Panc1 (cell line): ENCODE measurements at regions not wholly inside any gene's neighbourhood (a gene's known extent, or its start where the extent isn't known, plus 50 kb on each side); places are given as distances from the start of the nearest gene placed in this dataset.

Source experiments
- ATAC-seq: fragments of 200-7000 bp; cut with Tn5 transposase; 2 replicates; pipeline ENCODE4 v1.9.1; 2020; ENCODE audit warnings: mild to moderate bottlenecking, moderate library complexity
- BruUV-seq: library from RNA; stranded (reverse); fragments of 400-500 nt; replicated peaks from 2 replicates; lab custom pipeline; 2021; lab: Mats Ljungman, UMichigan
- CTCF ChIA-PET: fragments of 300-600 bp; sonication (Branson Sonifier 250); formaldehyde crosslinking; loops from one replicate; lab custom pipeline; 2022; ENCODE audit warnings: antibody characterized with exemption; lab: Charles Lee
- POLR2A ChIA-PET: fragments of 300-600 bp; sonication (Branson Sonifier 250); formaldehyde crosslinking; loops from one replicate; lab custom pipeline; 2022; ENCODE audit warnings: antibody characterized with exemption; lab: Charles Lee
- DNase-seq: peaks from one replicate; pipeline ENCODE4 v3.0.0-alpha.2; 2010; ENCODE audit warnings: low read depth, low spot score
- H3K27ac ChIP-seq: 2 replicates; pipeline ENCODE4 v1.5.1; 2011; ENCODE audit warnings: mild to moderate bottlenecking, low read length, inconsistent platforms
- H3K27me3 ChIP-seq: fragments of 200-500 bp; sonication (Bioruptor generic); 2 replicates; pipeline ENCODE4 v1.6.0; 2014; ENCODE audit warnings: low read length, inconsistent platforms; ENCODE audit not compliant: control insufficient read depth, insufficient read depth
- H3K36me3 ChIP-seq: fragments of 200-500 bp; sonication (Bioruptor generic); 2 replicates; pipeline ENCODE4 v1.5.1; 2014; ENCODE audit warnings: inconsistent platforms, mild to moderate bottlenecking, low read length, moderate library complexity; ENCODE audit not compliant: control insufficient read depth, insufficient read depth
- H3K4me1 ChIP-seq: 2 replicates; pipeline ENCODE4 v1.5.1; 2011; ENCODE audit warnings: inconsistent platforms, mild to moderate bottlenecking, low read length, moderate library complexity; ENCODE audit not compliant: control insufficient read depth, insufficient read depth
- H3K4me3 ChIP-seq, 2 experiments: 2 replicates each; pipeline ENCODE4 v1.5.1; 2011 to 2012; ENCODE audit warnings: low read depth in 2 of 2, low read length in 2 of 2, mild to moderate bottlenecking in 2 of 2, inconsistent platforms in 1 of 2, moderate library complexity in 1 of 2
- H3K9me3 ChIP-seq: fragments of 200-500 bp; sonication (Bioruptor generic); 2 replicates; pipeline ENCODE4 v1.5.1; 2014; ENCODE audit warnings: low read depth, mild to moderate bottlenecking, inconsistent platforms, low read length, moderate library complexity; ENCODE audit not compliant: control insufficient read depth, insufficient read depth
- CTCF ChIP-seq: fragments of 450-650 bp; IDR thresholded peaks from 2 replicates; pipeline ENCODE4 v1.5.1; 2017; ENCODE audit warnings: mild to moderate bottlenecking
- POLR2AphosphoS5 ChIP-seq: IDR thresholded peaks from 2 replicates; pipeline ENCODE4 v1.6.1; 2012; ENCODE audit warnings: mild to moderate bottlenecking, low read depth, low read length, moderate library complexity
- REST ChIP-seq, 2 experiments: IDR thresholded peaks; 2 replicates each; pipeline ENCODE4 v1.6.1; 2011 to 2012; ENCODE audit warnings: low read depth in 2 of 2, control low read depth in 1 of 2, low read length in 1 of 2, mild to moderate bottlenecking in 1 of 2, moderate library complexity in 1 of 2; ENCODE audit not compliant: insufficient read depth in 1 of 2
- SIN3A ChIP-seq: IDR thresholded peaks from 2 replicates; pipeline ENCODE4 v1.6.1; 2012; ENCODE audit warnings: low read depth, mild to moderate bottlenecking, low read length, moderate library complexity, borderline replicate concordance; ENCODE audit not compliant: insufficient read depth
- TCF7L2 ChIP-seq: IDR thresholded peaks from 2 replicates; pipeline ENCODE4 v1.6.1; 2011; ENCODE audit warnings: mild to moderate bottlenecking, low read depth, low read length, inconsistent platforms
- in situ Hi-C: cut with HindIII; loops from 2 replicates; pipeline ENCODE4 v1.10.0; 2016; ENCODE audit warnings: low sequenced_read_pairs, low pct_unique_long_range_greater_than_20kb
- intact Hi-C: fragments of 100-400 bp; cut with micrococcal nuclease; formaldehyde crosslinking; loops from one replicate; pipeline ENCODE4 v1.10.0; 2022; ENCODE audit not compliant: unreplicated experiment

- POLR2A ChIA-PET = interaction anchor here (0.6 kb wide), 1 partner anchor 292 kb away, joined by 5 read pairs; no protein-coding TSS in a partner anchor
- intact Hi-C loops = no loop called here
Measured at GRCh38 chr7:45986355-45987298, 65.6 kb upstream of the IGFBP3 start.

GRCh38 chr7:45985902-45986301 lies 64.8 kb upstream of the IGFBP3 start:
- H3K9me3 ChIP-seq = 0 out of 2 replicates have a peak, but pooled peaks cover 3% of the 10 kb centered on the region
- no peaks in the 10 kb centered on the region for H3K4me1 ChIP-seq
- no peak for DNase-seq
- H3K27me3 ChIP-seq = no peaks in the 10 kb centered on the region
- no peak for TF ChIP-seq TCF7L2
- no peak for TF ChIP-seq SIN3A
- TF ChIP-seq POLR2AphosphoS5 = no peak
- TF ChIP-seq CTCF = no peak
- TF ChIP-seq REST (IDR thresholded peaks at IDR 0.05; ENCODE audit: insufficient read depth in 1 of 2, low read depth in 2 of 2, low read length in 1 of 2) = no peak
- POLR2A ChIA-PET = interaction anchor here (0.6 kb wide), 1 partner anchor 293 kb away, joined by 5 read pairs; no protein-coding TSS in a partner anchor
- in situ Hi-C loops (no loop called here), intact Hi-C loops (no loop called here)
- no peaks in the 10 kb centered on the region for H3K36me3 ChIP-seq
- CTCF ChIA-PET = no interaction called here
- no peak overlapping the region for H3K4me3 ChIP-seq
- ATAC-seq = 0 out of 2 replicates have a peak, but pooled peaks have one; percentile 43
- BruUV-seq = no TSS peak
- H3K27ac ChIP-seq = no peak overlapping the region

More at GRCh38 chr7:45986355-45987298, 65.6 kb upstream of the IGFBP3 start:
- CTCF ChIA-PET = no interaction called here
- in situ Hi-C loops = no loop called here
- TF ChIP-seq CTCF = no peak
- H3K4me3 ChIP-seq = no peak overlapping the region
- no peak for DNase-seq
- no peak overlapping the region for H3K27ac ChIP-seq
- no peak for ATAC-seq
- H3K27me3 ChIP-seq = no peaks in the 10 kb centered on the region
- BruUV-seq = no TSS peak
- no peaks in the 10 kb centered on the region for H3K9me3 ChIP-seq
- no peaks in the 10 kb centered on the region for H3K4me1 ChIP-seq
- no peaks in the 10 kb centered on the region for H3K36me3 ChIP-seq
